ENCODE measurements at regions not wholly inside any gene's neighbourhood (a gene's known extent, or its start where the extent isn't known, plus 50 kb on each side); places are given as distances from the start of the nearest gene placed in this dataset.

- no peaks in the 10 kb centered on the region for H4K20me1 ChIP-seq (replicated peaks in 1 of 2; ENCODE audit: control insufficient read depth in 1 of 2, insufficient read depth in 2 of 2, low read length in 2 of 2)
- H3K4me1 ChIP-seq (replicated peaks in 1 of 4; ENCODE audit: control insufficient read depth in 3 of 4, insufficient read depth in 4 of 4, low read length in 3 of 4): no peaks in the 10 kb centered on the region; a peak in 2 of 7 replicates
- POLR2A ChIA-PET (ENCODE audit: partially characterized antibody): no interaction called here
- no peak overlapping the region for H3K18ac ChIP-seq (ENCODE audit: extremely low read depth, low read length)
- no peak overlapping the region; the same call in 1 of the 2 replicates for H2BK15ac ChIP-seq (ENCODE audit: low read length)
- H4K8ac ChIP-seq (ENCODE audit: extremely low read depth, insufficient read depth, low read length): no peak overlapping the region
- no peak overlapping the region for H2AK5ac ChIP-seq (ENCODE audit: low read depth, low read length)
- no peak overlapping the region for H3K14ac ChIP-seq (ENCODE audit: insufficient read length)
- no peak overlapping the region; a peak in 1 of 8 replicates for H3K4me3 ChIP-seq (ENCODE audit: extremely low read depth in 1 of 4, insufficient read depth in 2 of 4, low read depth in 3 of 4, low read length in 4 of 4)
- WGBS, 2 experiments (ENCODE audit: extremely low coverage in 1 of 2, insufficient coverage in 1 of 2, insufficient read length in 1 of 2, insufficient replicate concordance in 2 of 2, low coverage in 1 of 2, low lambda C conversion rate in 2 of 2, missing lambda C conversion rate in 1 of 2): 73% methylated on average over 5 of the region's 5 CpGs; no CpG with 5 or more reads in 1 of the 2 experiments
- no peak for DNase-seq (ENCODE audit: low read depth in 1 of 2, low spot score in 2 of 2)
- 0 out of 2 replicates have a peak overlapping the region, but pooled peaks have one; percentile 30 for H2BK5ac ChIP-seq (ENCODE audit: low read depth, low read length)
- no peak for FAIRE-seq
- H4K91ac ChIP-seq (replicated peaks; ENCODE audit: insufficient read length, low read length): no peak overlapping the region
- no peaks in the 10 kb centered on the region for H3K27me3 ChIP-seq (replicated peaks in 1 of 4; ENCODE audit: control insufficient read depth in 3 of 4, extremely low read depth in 1 of 4, insufficient read depth in 3 of 4, low read length in 3 of 4)
- no peak overlapping the region for H2BK12ac ChIP-seq (ENCODE audit: low read depth, low read length)
- H2AFZ ChIP-seq (ENCODE audit: low read length): no peak overlapping the region
- CTCF ChIA-PET (ENCODE audit: partially characterized antibody): interaction anchor here (0.7 to 2.6 kb wide), 9 partner anchors 9 to 1105 kb away, joined by 3 to 7 read pairs (median 5); no protein-coding TSS in a partner anchor
- H3K79me2 ChIP-seq (ENCODE audit: control insufficient read depth in 1 of 2, insufficient read depth in 2 of 2, low read length in 2 of 2): no peaks in the 10 kb centered on the region
- no peaks in the 10 kb centered on the region for H3K9me3 ChIP-seq (ENCODE audit: insufficient read depth in 2 of 2, low read depth in 1 of 2, low read length in 1 of 2)
- H4K5ac ChIP-seq (ENCODE audit: insufficient read length, low read depth, low read length): no peak overlapping the region
- H3K4ac ChIP-seq (replicated peaks; ENCODE audit: insufficient read length, low read depth, low read length): no peak overlapping the region
- no peaks in the 10 kb centered on the region for H3K23me2 ChIP-seq (ENCODE audit: low read depth, low read length)
- H3K27ac ChIP-seq (ENCODE audit: low read depth, low read length): no peak overlapping the region
- no peak overlapping the region for H3K23ac ChIP-seq (ENCODE audit: insufficient read length)
- no peak overlapping the region for H2BK20ac ChIP-seq (ENCODE audit: low read length)
- no peak overlapping the region for H3K56ac ChIP-seq (replicated peaks; ENCODE audit: insufficient read length, low read depth, low read length)
- H3K9ac ChIP-seq (replicated peaks in 1 of 4; ENCODE audit: extremely low read depth in 1 of 4, low read depth in 3 of 4, low read length in 3 of 4): no peak overlapping the region
- no peak overlapping the region for H2BK120ac ChIP-seq (replicated peaks; ENCODE audit: low read depth, low read length)
- H3K36me3 ChIP-seq (ENCODE audit: control insufficient read depth in 2 of 4, insufficient read depth in 4 of 4, low read length in 3 of 4): no peaks in the 10 kb centered on the region
- no peak overlapping the region for H3K4me2 ChIP-seq (ENCODE audit: insufficient read depth in 1 of 2, low read depth in 2 of 2, low read length in 2 of 2)
- no peaks in the 10 kb centered on the region; the same call in 1 of the 2 replicates for H3K79me1 ChIP-seq (ENCODE audit: low read depth, low read length)
- no peak for TF ChIP-seq HDAC2 (IDR thresholded peaks at IDR 0.05; ENCODE audit: borderline replicate concordance in 1 of 2, low read depth in 2 of 2, low read length in 2 of 2)
- no peak for TF ChIP-seq ASH2L (IDR thresholded peaks at IDR 0.05; ENCODE audit: low read length)
- TF ChIP-seq ATF3 (IDR thresholded peaks at IDR 0.05; ENCODE audit: insufficient read depth, low read depth, low read length): no peak
- TF ChIP-seq POLR2AphosphoS5 (IDR thresholded peaks at IDR 0.05; ENCODE audit: low read depth, low read length): no peak
- TF ChIP-seq GTF2F1 (IDR thresholded peaks at IDR 0.05; ENCODE audit: borderline replicate concordance, low read depth, low read length): no peak
- TF ChIP-seq POU5F1 (IDR thresholded peaks at IDR 0.05; ENCODE audit: low read depth, low read length): no peak
- no peak for TF ChIP-seq YY1 (IDR thresholded peaks at IDR 0.05; ENCODE audit: low read depth, low read length)
- no peak for TF ChIP-seq EP300 (IDR thresholded peaks at IDR 0.05; ENCODE audit: borderline replicate concordance in 1 of 2, low read depth in 2 of 2, low read length in 2 of 2)
- no peak for TF ChIP-seq TAF1 (IDR thresholded peaks at IDR 0.05; ENCODE audit: low read depth, low read length)
- no peak for TF ChIP-seq SP2 (IDR thresholded peaks at IDR 0.05; ENCODE audit: low read length)
- no peak for TF ChIP-seq SAP30 (IDR thresholded peaks at IDR 0.05; ENCODE audit: insufficient read depth, insufficient replicate concordance, low read length)
- TF ChIP-seq E2F6 (IDR thresholded peaks at IDR 0.05): no peak
These were observed 267.7 kb downstream of the BCL11A start for GRCh38 chr2:60285626-60286316.
